SK-N-SH (cell line): ENCODE measurements at regions not wholly inside any gene's neighbourhood (a gene's known extent, or its start where the extent isn't known, plus 50 kb on each side); places are given as distances from the start of the nearest gene placed in this dataset.

Experiments
- CTCF ChIA-PET: fragments of 300-600, 350-600 bp; formaldehyde crosslinking; extraction: SDS; loops from one replicate; lab custom pipeline; 2021; lab: Yijun Ruan, JAX
- POLR2A ChIA-PET: fragments of 350-600 bp; sonication (Branson Sonifier 250); formaldehyde crosslinking; extraction: SDS; loops from one replicate; lab custom pipeline; 2020; ENCODE audit warnings: antibody characterized with exemption, inconsistent platforms; lab: Yijun Ruan, JAX
- DNase-seq: peaks from one replicate; pipeline ENCODE4 v3.0.0; 2012
- H2AFZ ChIP-seq: fragments of 200-600 bp; sonication (generic); 2 replicates; pipeline ENCODE4 v1.8.1; 2016; ENCODE audit warnings: antibody characterized with exemption, mild to moderate bottlenecking, low read depth
- H3F3A ChIP-seq: fragments of 200-600 bp; sonication (generic); replicated peaks from 2 replicates; pipeline ENCODE3; 2016; ENCODE audit warnings: antibody characterized with exemption, mild to moderate bottlenecking; ENCODE audit not compliant: insufficient read depth
- H3K27ac ChIP-seq, 2 experiments: fragments of 200-500 bp in 1 of 2; fragments of 200-600 bp in 1 of 2; sonication (Bioruptor generic) in 1 of 2; sonication (generic), shearing (Covaris generic) in 1 of 2; 2 replicates each; pipeline versions ENCODE4 v1.5.1 to v1.6.1; 2014 to 2016; ENCODE audit warnings: low read depth in 2 of 2, inconsistent platforms in 1 of 2, low read length in 1 of 2, mild to moderate bottlenecking in 1 of 2, mixed read lengths in 1 of 2
- H3K27me3 ChIP-seq: fragments of 200-600 bp; sonication (generic), shearing (Covaris generic); 2 replicates; pipeline ENCODE4 v1.6.1; 2016; ENCODE audit warnings: mixed run types; ENCODE audit not compliant: insufficient read depth
- H3K36me3 ChIP-seq, 2 experiments: fragments of 200-500 bp in 1 of 2; fragments of 200-600 bp in 1 of 2; sonication (Bioruptor generic) in 1 of 2; sonication (generic) in 1 of 2; replicated peaks in 1 of 2; 2 replicates each; pipeline versions ENCODE3 to v1.5.1; 2014 to 2016; ENCODE audit warnings: low read length in 1 of 2, mild to moderate bottlenecking in 1 of 2; ENCODE audit not compliant: insufficient read depth in 2 of 2, control insufficient read depth in 1 of 2
- H3K4me1 ChIP-seq, 2 experiments: fragments of 200-500 bp in 1 of 2; fragments of 200-600 bp in 1 of 2; sonication (Bioruptor generic) in 1 of 2; sonication (generic), shearing (Covaris generic) in 1 of 2; 2 replicates each; pipeline versions ENCODE4 v1.5.1 to v1.6.1; 2014 to 2016; ENCODE audit warnings: low read depth in 1 of 2, low read length in 1 of 2, mixed run types in 1 of 2; ENCODE audit not compliant: insufficient read depth in 2 of 2, control insufficient read depth in 1 of 2
- H3K4me2 ChIP-seq: fragments of 200-600 bp; sonication (generic), shearing (Covaris generic); 2 replicates; pipeline ENCODE4 v1.6.1; 2017; ENCODE audit warnings: mixed run types
- H3K4me3 ChIP-seq, 2 experiments: fragments of 200-500 bp in 1 of 2; fragments of 200-600 bp in 1 of 2; sonication (Bioruptor generic) in 1 of 2; sonication (generic), shearing (Covaris generic) in 1 of 2; 2 replicates each; pipeline versions ENCODE4 v1.5.1 to v1.8.1; 2014 to 2016; ENCODE audit warnings: low read depth in 2 of 2, inconsistent platforms in 1 of 2, low read length in 1 of 2, mild to moderate bottlenecking in 1 of 2, mixed read lengths in 1 of 2, moderate library complexity in 1 of 2
- H3K79me2 ChIP-seq: fragments of 200-600 bp; sonication (generic); 2 replicates; pipeline ENCODE4 v1.8.1; 2017; ENCODE audit warnings: mild to moderate bottlenecking; ENCODE audit not compliant: insufficient read depth
- H3K9ac ChIP-seq: fragments of 200-600 bp; sonication (generic); 2 replicates; pipeline ENCODE4 v1.6.1; 2017; ENCODE audit warnings: mixed run types
- H3K9me2 ChIP-seq: fragments of 200-600 bp; sonication (generic); 2 replicates; pipeline ENCODE4 v1.6.1; 2017; ENCODE audit warnings: mixed run types
- H3K9me3 ChIP-seq: fragments of 200-600 bp; sonication (generic); 2 replicates; pipeline ENCODE4 v1.6.1; 2017; ENCODE audit warnings: mixed run types, mild to moderate bottlenecking, moderate library complexity
- H4K20me1 ChIP-seq: fragments of 200-600 bp; sonication (generic); 2 replicates; pipeline ENCODE4 v1.6.1; 2017; ENCODE audit warnings: mild to moderate bottlenecking, mixed run types; ENCODE audit not compliant: insufficient read depth
- EP300 ChIP-seq, 2 experiments: IDR thresholded peaks; 2 replicates each; pipeline versions ENCODE4 v1.4.0 to v1.6.1; 2012; ENCODE audit warnings: borderline replicate concordance in 1 of 2, low read depth in 1 of 2, low read length in 1 of 2
- EZH2phosphoT487 ChIP-seq: fragments of 200-600 bp; sonication (generic); IDR thresholded peaks from 2 replicates; pipeline ENCODE4 v1.6.1; 2017; ENCODE audit warnings: low read depth, mixed run types, mild to moderate bottlenecking, antibody characterized with exemption, moderate library complexity, borderline replicate concordance
- FOSL2 ChIP-seq: IDR thresholded peaks from 2 replicates; pipeline ENCODE4 v1.4.0; 2012; ENCODE audit warnings: low read depth, mild to moderate bottlenecking, moderate library complexity, borderline replicate concordance
- GATA2 ChIP-seq: sonication (generic); formaldehyde crosslinking; IDR thresholded peaks from 2 replicates; pipeline ENCODE4 v1.5.0; 2020; ENCODE audit warnings: mild to moderate bottlenecking, missing genetic modification reagents
- IRF3 ChIP-seq: fragments of 150-350 bp; IDR thresholded peaks from 2 replicates; pipeline ENCODE4 v1.6.1; 2016; ENCODE audit warnings: mild to moderate bottlenecking, low read depth, low read length
- JUND ChIP-seq: IDR thresholded peaks from 2 replicates; pipeline ENCODE4 v1.4.0; 2012
- MAX ChIP-seq: IDR thresholded peaks from 2 replicates; pipeline ENCODE4 v1.4.0; 2012; ENCODE audit warnings: low read depth
- MEF2A ChIP-seq: IDR thresholded peaks from 2 replicates; pipeline ENCODE4 v1.4.0; 2012; ENCODE audit warnings: low read depth, borderline replicate concordance
- MXI1 ChIP-seq: IDR thresholded peaks from 2 replicates; pipeline ENCODE4 v1.6.1; 2012; ENCODE audit warnings: mild to moderate bottlenecking, low read depth, low read length, improper control_type of control experiment
- NRF1 ChIP-seq: IDR thresholded peaks from 2 replicates; pipeline ENCODE4 v1.6.1; 2012; ENCODE audit warnings: low read depth, mild to moderate bottlenecking, low read length
- PBX3 ChIP-seq: IDR thresholded peaks from 2 replicates; pipeline ENCODE4; 2012
- RAD21 ChIP-seq: IDR thresholded peaks from 2 replicates; pipeline ENCODE4 v1.6.1; 2012; ENCODE audit warnings: mild to moderate bottlenecking, low read length
- REST ChIP-seq: IDR thresholded peaks from 2 replicates; pipeline ENCODE4 v1.6.1; 2012; ENCODE audit warnings: mild to moderate bottlenecking, low read depth, low read length, moderate library complexity
- RFX5 ChIP-seq: IDR thresholded peaks from 2 replicates; pipeline ENCODE4 v1.6.1; 2012; ENCODE audit warnings: mild to moderate bottlenecking, improper control_type of control experiment, low read length
- RXRA ChIP-seq: IDR thresholded peaks from 2 replicates; pipeline ENCODE4 v1.4.0; 2012; ENCODE audit warnings: low read depth, mild to moderate bottlenecking, borderline replicate concordance
- TCF12 ChIP-seq: IDR thresholded peaks from 2 replicates; pipeline ENCODE4 v1.4.0; 2012
- USF1 ChIP-seq: IDR thresholded peaks from 2 replicates; pipeline ENCODE4 v1.4.0; 2012; ENCODE audit warnings: low read depth, borderline replicate concordance
- USF2 ChIP-seq: fragments of 150-350 bp; IDR thresholded peaks from 2 replicates; pipeline ENCODE4 v1.6.1; 2017; ENCODE audit warnings: antibody characterized with exemption, low read length, low read depth, borderline replicate concordance
- YY1 ChIP-seq: IDR thresholded peaks from 2 replicates; pipeline ENCODE4 v1.4.0; 2012; ENCODE audit warnings: low read depth, mild to moderate bottlenecking
- WGBS: methylation state at CpG from one replicate; pipeline ENCODE4 v1.1.6; 2017; ENCODE audit warnings: low lambda C conversion rate; 5-methylcytosine and 5-hydroxymethylcytosine counted together

- Histone ChIP-seq H3K9me2 (no peaks in the 10 kb centered on the region), H3K4me2 (no peak overlapping the region), H3K27me3 (no peaks in the 10 kb centered on the region), H3K27ac (no peak overlapping the region), H2AFZ (no peak overlapping the region), H3K79me2 (no peaks in the 10 kb centered on the region), H3K9me3 (no peaks in the 10 kb centered on the region), H3F3A (no peaks in the 10 kb centered on the region), H4K20me1 (no peaks in the 10 kb centered on the region), H3K9ac (no peak overlapping the region), H3K36me3 (no peaks in the 10 kb centered on the region), H3K4me1 (no peaks in the 10 kb centered on the region), H3K4me3 (no peak overlapping the region)
- CTCF ChIA-PET: no interaction called here
- POLR2A ChIA-PET: no interaction called here
- DNase-seq: no peak
- TF ChIP-seq EP300 (IDR thresholded peaks at IDR 0.05; ENCODE audit: borderline replicate concordance in 1 of 2, low read depth in 1 of 2, low read length in 1 of 2) (no peak), NRF1 (no peak), YY1 (no peak), GATA2 (CRISPR knock-in tag) (no peak), TCF12 (no peak), MAX (no peak), MEF2A (no peak), USF2 (no peak), IRF3 (no peak), RAD21 (no peak), JUND (no peak), PBX3 (no peak), RXRA (no peak)
- WGBS: 30% methylated on average over 8 of the region's 8 CpGs
These were observed 158.5 kb downstream of the RRAGC start for GRCh38 chr1:38701088-38701487.

GRCh38 chr1:38700077-38700470 is 159.5 kb downstream of the RRAGC start:
- POLR2A ChIA-PET: no interaction called here
- Histone ChIP-seq H2AFZ (no peak overlapping the region), H3K4me2 (no peak overlapping the region), H3K9me3 (no peaks in the 10 kb centered on the region), H3K27ac (no peak overlapping the region), H3K4me1 (no peaks in the 10 kb centered on the region), H3K79me2 (no peaks in the 10 kb centered on the region), H3F3A (no peaks in the 10 kb centered on the region), H3K36me3 (no peaks in the 10 kb centered on the region), H3K4me3 (no peak overlapping the region), H3K27me3 (no peaks in the 10 kb centered on the region), H4K20me1 (no peaks in the 10 kb centered on the region), H3K9me2 (no peaks in the 10 kb centered on the region), H3K9ac (no peak overlapping the region)
- 0% methylated on average over 1 of the region's 3 CpGs for WGBS
- no peak for DNase-seq
- CTCF ChIA-PET: no interaction called here
- TF ChIP-seq RFX5: no peak
- TF ChIP-seq EZH2phosphoT487: no peak
- no peak for TF ChIP-seq REST
- no peak for TF ChIP-seq FOSL2
- TF ChIP-seq USF1: no peak
- no peak for TF ChIP-seq RAD21
- no peak for TF ChIP-seq MXI1
- no peak for TF ChIP-seq NRF1
- no peak for TF ChIP-seq EP300 (IDR thresholded peaks at IDR 0.05; ENCODE audit: borderline replicate concordance in 1 of 2, low read depth in 1 of 2, low read length in 1 of 2)
- TF ChIP-seq TCF12: no peak
- TF ChIP-seq YY1: no peak
